ENCODE measurements at regions not wholly inside any gene's neighbourhood (a gene's known extent, or its start where the extent isn't known, plus 50 kb on each side); places are given as distances from the start of the nearest gene placed in this dataset.

- no peaks in the 10 kb centered on the region for H3K36me3 ChIP-seq (ENCODE audit: insufficient read depth, low read length)
- H3K27ac ChIP-seq (ENCODE audit: low read depth, low read length, poor library complexity, severe bottlenecking): no peak overlapping the region
- intact Hi-C loops (cut with micrococcal nuclease; ENCODE audit: unreplicated experiment): no loop called here
- no peaks in the 10 kb centered on the region for H3K9me3 ChIP-seq (ENCODE audit: low read length)
- H4K20me1 ChIP-seq (ENCODE audit: insufficient read depth, low read length): no peaks in the 10 kb centered on the region
- no peak overlapping the region for H3K4me3 ChIP-seq (ENCODE audit: low read depth, low read length, poor library complexity, severe bottlenecking)
- H2AFZ ChIP-seq (ENCODE audit: low read length): no peak overlapping the region
- H3K4me1 ChIP-seq (ENCODE audit: insufficient read depth, low read length, poor library complexity, severe bottlenecking): no peaks in the 10 kb centered on the region
- POLR2A ChIA-PET: no interaction called here
- CTCF ChIA-PET (ENCODE audit: unreplicated experiment): no interaction called here
- H3K4me2 ChIP-seq (ENCODE audit: low read length): no peak overlapping the region
- BruUV-seq (replicated peaks): no TSS peak
- H3K79me2 ChIP-seq (ENCODE audit: insufficient read depth, low read depth, low read length): no peaks in the 10 kb centered on the region
- DNase-seq (ENCODE audit: low spot score): no peak
- H3K9me2 ChIP-seq (ENCODE audit: insufficient read depth, low read length): no peaks in the 10 kb centered on the region
- TF ChIP-seq, protein P1, sequence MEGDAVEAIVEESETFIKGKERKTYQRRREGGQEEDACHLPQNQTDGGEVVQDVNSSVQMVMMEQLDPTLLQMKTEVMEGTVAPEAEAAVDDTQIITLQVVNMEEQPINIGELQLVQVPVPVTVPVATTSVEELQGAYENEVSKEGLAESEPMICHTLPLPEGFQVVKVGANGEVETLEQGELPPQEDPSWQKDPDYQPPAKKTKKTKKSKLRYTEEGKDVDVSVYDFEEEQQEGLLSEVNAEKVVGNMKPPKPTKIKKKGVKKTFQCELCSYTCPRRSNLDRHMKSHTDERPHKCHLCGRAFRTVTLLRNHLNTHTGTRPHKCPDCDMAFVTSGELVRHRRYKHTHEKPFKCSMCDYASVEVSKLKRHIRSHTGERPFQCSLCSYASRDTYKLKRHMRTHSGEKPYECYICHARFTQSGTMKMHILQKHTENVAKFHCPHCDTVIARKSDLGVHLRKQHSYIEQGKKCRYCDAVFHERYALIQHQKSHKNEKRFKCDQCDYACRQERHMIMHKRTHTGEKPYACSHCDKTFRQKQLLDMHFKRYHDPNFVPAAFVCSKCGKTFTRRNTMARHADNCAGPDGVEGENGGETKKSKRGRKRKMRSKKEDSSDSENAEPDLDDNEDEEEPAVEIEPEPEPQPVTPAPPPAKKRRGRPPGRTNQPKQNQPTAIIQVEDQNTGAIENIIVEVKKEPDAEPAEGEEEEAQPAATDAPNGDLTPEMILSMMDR (conservative IDR thresholded peaks at IDR 0.05; ENCODE audit: low read length): no peak
- TF ChIP-seq EZH2phosphoT487 (IDR thresholded peaks at IDR 0.05; ENCODE audit: borderline replicate concordance, low read depth, low read length): no peak
These were observed 378.9 kb downstream of the SLCO4C1 start for GRCh38 chr5:101917166-101917565.

GRCh38 chr5:101915554-101915953 is 380.5 kb downstream of the SLCO4C1 start:
- Histone ChIP-seq H4K20me1 (ENCODE audit: insufficient read depth, low read length) (no peaks in the 10 kb centered on the region), H3K9me2 (ENCODE audit: insufficient read depth, low read length) (no peaks in the 10 kb centered on the region), H3K36me3 (ENCODE audit: insufficient read depth, low read length) (no peaks in the 10 kb centered on the region), H3K27ac (ENCODE audit: low read depth, low read length, poor library complexity, severe bottlenecking) (no peak overlapping the region), H3K79me2 (ENCODE audit: insufficient read depth, low read depth, low read length) (no peaks in the 10 kb centered on the region), H3K4me2 (ENCODE audit: low read length) (no peak overlapping the region), H3K4me1 (ENCODE audit: insufficient read depth, low read length, poor library complexity, severe bottlenecking) (no peaks in the 10 kb centered on the region), H3K9me3 (ENCODE audit: low read length) (no peaks in the 10 kb centered on the region), H3K4me3 (ENCODE audit: low read depth, low read length, poor library complexity, severe bottlenecking) (no peak overlapping the region), H2AFZ (ENCODE audit: low read length) (no peak overlapping the region)
- ChIA-PET CTCF (ENCODE audit: unreplicated experiment) (no interaction called here), POLR2A (interaction anchor here (0.7 kb wide), 1 partner anchor 71 kb away, joined by 3 read pairs; no protein-coding TSS in a partner anchor)
- TF ChIP-seq, protein P1 (conservative IDR thresholded peaks at IDR 0.05; ENCODE audit: low read length): no peak
- TF ChIP-seq EZH2phosphoT487 (IDR thresholded peaks at IDR 0.05; ENCODE audit: borderline replicate concordance, low read depth, low read length): no peak
- intact Hi-C loops (cut with micrococcal nuclease; ENCODE audit: unreplicated experiment): no loop called here
- no peak for DNase-seq (ENCODE audit: low spot score)
- BruUV-seq (replicated peaks): no TSS peak

DNA sequence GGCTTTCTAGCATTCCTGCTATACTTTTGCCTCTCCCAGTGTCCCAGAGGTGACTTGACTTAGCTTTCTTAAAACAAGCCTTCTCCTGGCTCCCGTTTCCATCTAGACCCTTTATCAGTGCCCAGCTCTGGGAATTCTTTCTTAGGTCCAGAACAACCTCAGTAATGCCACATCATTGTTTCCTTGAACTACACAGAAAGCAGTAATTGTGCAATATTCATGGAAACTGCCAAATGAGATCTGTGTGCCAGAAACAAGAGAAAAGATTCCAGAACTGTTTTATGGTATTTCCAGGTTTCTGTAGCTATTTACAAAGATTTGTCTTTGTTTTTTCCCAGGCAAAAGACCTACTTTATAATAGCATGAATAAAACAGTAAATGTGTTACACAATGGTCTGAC is 391.3 kb downstream of the SLCO4C1 start:
- BruUV-seq (replicated peaks): no TSS peak

More for the DNA sequence above, 391.3 kb downstream of the SLCO4C1 start:
- no peak overlapping the region for H3K4me2 ChIP-seq (ENCODE audit: low read length)
- no peaks in the 10 kb centered on the region for H4K20me1 ChIP-seq (ENCODE audit: insufficient read depth, low read length)
- no peak for DNase-seq (ENCODE audit: low spot score)
- no peaks in the 10 kb centered on the region for H3K36me3 ChIP-seq (ENCODE audit: insufficient read depth, low read length)
- no peak overlapping the region for H2AFZ ChIP-seq (ENCODE audit: low read length)
- ChIA-PET CTCF (ENCODE audit: unreplicated experiment) (no interaction called here), POLR2A (interaction anchor here (0.7 kb wide), 2 partner anchors 123 to 537 kb away, joined by 3 read pairs; no protein-coding TSS in a partner anchor)
- no peaks in the 10 kb centered on the region for H3K4me1 ChIP-seq (ENCODE audit: insufficient read depth, low read length, poor library complexity, severe bottlenecking)
- no peak overlapping the region for H3K27ac ChIP-seq (ENCODE audit: low read depth, low read length, poor library complexity, severe bottlenecking)
- no peaks in the 10 kb centered on the region for H3K9me3 ChIP-seq (ENCODE audit: low read length)
- H3K4me3 ChIP-seq (ENCODE audit: low read depth, low read length, poor library complexity, severe bottlenecking): no peak overlapping the region
- H3K9me2 ChIP-seq (ENCODE audit: insufficient read depth, low read length): no peaks in the 10 kb centered on the region
- no peaks in the 10 kb centered on the region for H3K79me2 ChIP-seq (ENCODE audit: insufficient read depth, low read depth, low read length)
- intact Hi-C loops (cut with micrococcal nuclease; ENCODE audit: unreplicated experiment): no loop called here
- TF ChIP-seq EZH2phosphoT487 (IDR thresholded peaks at IDR 0.05; ENCODE audit: borderline replicate concordance, low read depth, low read length): no peak
- TF ChIP-seq, protein P1 (conservative IDR thresholded peaks at IDR 0.05; ENCODE audit: low read length): no peak

Data from OCI-LY7 (cell line).